ENCODE measurements at regions not wholly inside any gene's neighbourhood (a gene's known extent, or its start where the extent isn't known, plus 50 kb on each side); places are given as distances from the start of the nearest gene placed in this dataset.

DNA sequence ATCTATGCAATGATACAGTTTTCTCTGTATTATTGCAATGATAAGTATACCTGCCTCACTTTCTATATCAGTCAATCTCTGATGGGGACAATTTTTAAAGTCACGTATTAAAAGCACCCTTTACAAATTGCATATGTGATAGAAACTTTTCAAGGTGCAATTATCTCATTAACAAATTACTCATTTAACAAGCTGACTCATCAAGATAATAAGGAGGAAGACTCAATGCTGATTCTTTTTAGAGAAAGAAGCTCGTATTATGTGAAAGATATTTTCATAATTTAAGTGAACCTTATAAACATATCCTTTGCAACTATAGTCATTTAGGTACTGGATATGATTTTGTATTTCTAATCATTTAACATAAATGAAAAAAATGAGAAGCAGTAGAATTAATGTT lies 1080.9 kb upstream of the TENM3 start:
- Histone ChIP-seq H3K36me3 (no peaks in the 10 kb centered on the region), H3K4me3 (ENCODE audit: low read depth, low read length) (no peak overlapping the region), H3K27me3 (ENCODE audit: insufficient read depth, low read depth, severe bottlenecking) (no peaks in the 10 kb centered on the region), H3K27ac (no peak overlapping the region), H3K9me3 (ENCODE audit: severe bottlenecking) (no peaks in the 10 kb centered on the region)
- no peak for DNase-seq
- TF ChIP-seq, protein P1, sequence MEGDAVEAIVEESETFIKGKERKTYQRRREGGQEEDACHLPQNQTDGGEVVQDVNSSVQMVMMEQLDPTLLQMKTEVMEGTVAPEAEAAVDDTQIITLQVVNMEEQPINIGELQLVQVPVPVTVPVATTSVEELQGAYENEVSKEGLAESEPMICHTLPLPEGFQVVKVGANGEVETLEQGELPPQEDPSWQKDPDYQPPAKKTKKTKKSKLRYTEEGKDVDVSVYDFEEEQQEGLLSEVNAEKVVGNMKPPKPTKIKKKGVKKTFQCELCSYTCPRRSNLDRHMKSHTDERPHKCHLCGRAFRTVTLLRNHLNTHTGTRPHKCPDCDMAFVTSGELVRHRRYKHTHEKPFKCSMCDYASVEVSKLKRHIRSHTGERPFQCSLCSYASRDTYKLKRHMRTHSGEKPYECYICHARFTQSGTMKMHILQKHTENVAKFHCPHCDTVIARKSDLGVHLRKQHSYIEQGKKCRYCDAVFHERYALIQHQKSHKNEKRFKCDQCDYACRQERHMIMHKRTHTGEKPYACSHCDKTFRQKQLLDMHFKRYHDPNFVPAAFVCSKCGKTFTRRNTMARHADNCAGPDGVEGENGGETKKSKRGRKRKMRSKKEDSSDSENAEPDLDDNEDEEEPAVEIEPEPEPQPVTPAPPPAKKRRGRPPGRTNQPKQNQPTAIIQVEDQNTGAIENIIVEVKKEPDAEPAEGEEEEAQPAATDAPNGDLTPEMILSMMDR (IDR thresholded peaks at IDR 0.05; ENCODE audit: low read depth, low read length) = no peak

- Histone ChIP-seq H3K27ac (no peak overlapping the region), H3K9me3 (ENCODE audit: severe bottlenecking) (no peaks in the 10 kb centered on the region), H3K4me3 (ENCODE audit: low read depth, low read length) (no peak overlapping the region), H3K36me3 (no peaks in the 10 kb centered on the region), H3K27me3 (ENCODE audit: insufficient read depth, low read depth, severe bottlenecking) (no peaks in the 10 kb centered on the region)
- DNase-seq = no peak
- TF ChIP-seq, protein P1 (IDR thresholded peaks at IDR 0.05; ENCODE audit: low read depth, low read length) = no peak
Observed at GRCh38 chr4:181162676-181163075, 1080.5 kb upstream of the TENM3 start.

- no peak overlapping the region for H3K4me3 ChIP-seq (ENCODE audit: low read depth, low read length)
- no peak overlapping the region for H3K27ac ChIP-seq
- H3K9me3 ChIP-seq (ENCODE audit: severe bottlenecking) = no peaks in the 10 kb centered on the region
- H3K36me3 ChIP-seq = no peaks in the 10 kb centered on the region
- no peak for DNase-seq
- no peaks in the 10 kb centered on the region for H3K27me3 ChIP-seq (ENCODE audit: insufficient read depth, low read depth, severe bottlenecking)
- TF ChIP-seq, protein P1 (IDR thresholded peaks at IDR 0.05; ENCODE audit: low read depth, low read length) = no peak
Observed at GRCh38 chr4:181166742-181167399, 1076.3 kb upstream of the TENM3 start.

GRCh38 chr4:181168011-181168805 lies 1075.0 kb upstream of the TENM3 start:
- no peaks in the 10 kb centered on the region for H3K27me3 ChIP-seq (ENCODE audit: insufficient read depth, low read depth, severe bottlenecking)
- TF ChIP-seq, protein P1 (IDR thresholded peaks at IDR 0.05; ENCODE audit: low read depth, low read length) = no peak
- DNase-seq = no peak
- no peaks in the 10 kb centered on the region for H3K9me3 ChIP-seq (ENCODE audit: severe bottlenecking)
- H3K27ac ChIP-seq = no peak overlapping the region
- no peak overlapping the region for H3K4me3 ChIP-seq (ENCODE audit: low read depth, low read length)
- H3K36me3 ChIP-seq = no peaks in the 10 kb centered on the region

DNA sequence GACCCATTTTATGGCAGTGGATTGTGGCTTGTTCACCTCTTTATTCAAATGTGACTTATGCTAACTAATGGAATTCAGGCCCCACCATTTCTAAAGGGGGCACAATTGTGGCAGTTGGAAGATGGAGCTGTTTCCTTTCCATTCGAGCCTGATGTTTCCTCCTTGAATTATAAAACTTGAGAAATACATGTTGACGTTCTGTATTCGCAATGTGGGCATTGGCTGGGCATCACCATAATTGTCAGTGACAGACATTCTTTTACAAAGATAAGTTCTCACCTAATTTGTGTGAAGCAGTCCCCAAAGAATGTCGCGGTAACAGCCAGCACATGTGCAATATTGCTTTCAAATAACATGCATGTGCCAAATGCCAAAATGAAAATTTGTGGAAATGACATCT lies 1070.2 kb upstream of the TENM3 start:
- DNase-seq = no peak
- H3K27ac ChIP-seq = no peak overlapping the region
- H3K36me3 ChIP-seq = no peaks in the 10 kb centered on the region
- no peak overlapping the region for H3K4me3 ChIP-seq (ENCODE audit: low read depth, low read length)
- no peaks in the 10 kb centered on the region for H3K9me3 ChIP-seq (ENCODE audit: severe bottlenecking)
- peaks cover 4% of the 10 kb centered on the region for H3K27me3 ChIP-seq (ENCODE audit: insufficient read depth, low read depth, severe bottlenecking)
- TF ChIP-seq, protein P1 (IDR thresholded peaks at IDR 0.05; ENCODE audit: low read depth, low read length) = no peak
